IPS DF 6.9 (cell line): ENCODE measurements at regions not wholly inside any gene's neighbourhood (a gene's known extent, or its start where the extent isn't known, plus 50 kb on each side); places are given as distances from the start of the nearest gene placed in this dataset.

Source experiments
- DNase-seq: peaks from one replicate; pipeline ENCODE4 v3.0.0-alpha.2; 2013; ENCODE audit warnings: low read depth, low spot score
- H3K27ac ChIP-seq: one replicate; pipeline ENCODE4 v1.5.1; 2013; ENCODE audit warnings: low read length, control low read depth
- H3K27me3 ChIP-seq: 2 replicates; pipeline ENCODE4 v1.6.1; 2013; ENCODE audit warnings: mild to moderate bottlenecking, low read length; ENCODE audit not compliant: control insufficient read depth, insufficient read depth
- H3K36me3 ChIP-seq: 2 replicates; pipeline ENCODE4 v1.6.1; 2013; ENCODE audit warnings: low read length; ENCODE audit not compliant: control insufficient read depth, insufficient read depth
- H3K4me1 ChIP-seq: 2 replicates; pipeline ENCODE4 v1.6.1; 2013; ENCODE audit warnings: low read length; ENCODE audit not compliant: control insufficient read depth, insufficient read depth
- H3K4me3 ChIP-seq: 2 replicates; pipeline ENCODE4 v1.5.1; 2013; ENCODE audit warnings: mild to moderate bottlenecking, low read length
- H3K9me3 ChIP-seq: 2 replicates; pipeline ENCODE4 v1.6.1; 2013; ENCODE audit warnings: low read length, inconsistent platforms; ENCODE audit not compliant: control insufficient read depth, insufficient read depth
- WGBS: extraction: QIAGEN DNeasy Blood & Tissue Kit; methylation state at CpG from one replicate; pipeline ENCODE4 v1.1.7; 2013; ENCODE audit warnings: mixed read lengths, missing lambda C conversion rate; ENCODE audit not compliant: insufficient read length, insufficient coverage; 5-methylcytosine and 5-hydroxymethylcytosine counted together

- Histone ChIP-seq H3K27me3 (no peaks in the 10 kb centered on the region), H3K27ac (no peak overlapping the region), H3K9me3 (no peaks in the 10 kb centered on the region; the same call in 1 of the 2 replicates), H3K36me3 (no peaks in the 10 kb centered on the region), H3K4me3 (no peak overlapping the region), H3K4me1 (no peaks in the 10 kb centered on the region)
- DNase-seq = no peak
These were observed 60.1 kb upstream of the ASXL3 start for GRCh38 chr18:33517950-33518349.

- Histone ChIP-seq H3K9me3 (no peaks in the 10 kb centered on the region; the same call in 1 of the 2 replicates), H3K4me1 (no peaks in the 10 kb centered on the region), H3K27ac (no peak overlapping the region), H3K27me3 (no peaks in the 10 kb centered on the region), H3K4me3 (no peak overlapping the region), H3K36me3 (no peaks in the 10 kb centered on the region)
- DNase-seq = no peak
These were observed 65.0 kb upstream of the ASXL3 start for GRCh38 chr18:33513027-33513426.

GRCh38 chr18:33507019-33507418 lies 66.5 kb upstream of the CCDC178 start:
- no peak overlapping the region for H3K4me3 ChIP-seq
- DNase-seq = no peak
- no CpG with 5 or more reads among the region's 1 CpG for WGBS

GRCh38 chr18:33505798-33506197 lies 65.3 kb upstream of the CCDC178 start:
- Histone ChIP-seq H3K4me3 (no peak overlapping the region), H3K27me3 (no peaks in the 10 kb centered on the region), H3K27ac (no peak overlapping the region), H3K9me3 (no peaks in the 10 kb centered on the region), H3K4me1 (no peaks in the 10 kb centered on the region), H3K36me3 (no peaks in the 10 kb centered on the region)
- DNase-seq = no peak

More at GRCh38 chr18:33507019-33507418, 66.5 kb upstream of the CCDC178 start:
- H3K36me3 ChIP-seq = no peaks in the 10 kb centered on the region
- no peak overlapping the region for H3K27ac ChIP-seq
- H3K9me3 ChIP-seq = no peaks in the 10 kb centered on the region
- H3K4me1 ChIP-seq = no peaks in the 10 kb centered on the region
- no peaks in the 10 kb centered on the region for H3K27me3 ChIP-seq

GRCh38 chr18:33505297-33505696 lies 64.8 kb upstream of the CCDC178 start:
- H3K27ac ChIP-seq = no peak overlapping the region
- H3K4me3 ChIP-seq = no peak overlapping the region
- H3K36me3 ChIP-seq = no peaks in the 10 kb centered on the region
- no peak for DNase-seq
- H3K9me3 ChIP-seq = no peaks in the 10 kb centered on the region
- WGBS = no CpG with 5 or more reads among the region's 2 CpGs
- no peaks in the 10 kb centered on the region for H3K27me3 ChIP-seq
- H3K4me1 ChIP-seq = no peaks in the 10 kb centered on the region

GRCh38 chr18:33495278-33495677 lies 54.8 kb upstream of the CCDC178 start:
- H3K9me3 ChIP-seq = no peaks in the 10 kb centered on the region
- H3K27me3 ChIP-seq = no peaks in the 10 kb centered on the region
- H3K36me3 ChIP-seq = no peaks in the 10 kb centered on the region
- no peaks in the 10 kb centered on the region for H3K4me1 ChIP-seq
- WGBS = no CpG with 5 or more reads among the region's 1 CpG
- H3K27ac ChIP-seq = no peak overlapping the region
- H3K4me3 ChIP-seq = no peak overlapping the region
- DNase-seq = peak; percentile 41
